ENCODE measurements at regions not wholly inside any gene's neighbourhood (a gene's known extent, or its start where the extent isn't known, plus 50 kb on each side); places are given as distances from the start of the nearest gene placed in this dataset.

- no peak for DNase-seq
Measured at GRCh38 chr3:86257955-86258641, 732.9 kb downstream of the VGLL3 start.

- DNase-seq, result no peak
Measured at GRCh38 chr3:86254480-86254879, 736.5 kb downstream of the VGLL3 start.

DNA sequence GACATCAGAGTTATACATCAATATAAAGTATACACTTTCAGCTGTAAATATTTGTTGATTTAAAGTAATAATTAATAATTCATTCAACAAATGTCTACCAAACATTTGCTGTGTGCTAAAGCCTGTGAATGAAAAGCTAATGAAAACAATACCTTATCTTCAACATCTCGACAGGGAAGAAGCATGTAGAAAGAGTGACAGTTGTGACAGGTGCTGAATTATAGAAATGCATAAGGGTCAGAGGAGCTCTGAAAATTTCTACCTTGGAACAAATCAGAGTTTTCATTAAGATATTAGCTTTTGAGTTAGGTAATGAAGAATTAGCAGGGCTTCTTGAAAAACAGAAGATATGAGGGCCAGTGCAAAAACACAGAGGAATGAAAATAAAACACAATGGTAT lies 739.2 kb downstream of the VGLL3 start:
- DNase-seq, result no peak

GRCh38 chr3:86249833-86250232 lies 741.1 kb downstream of the VGLL3 start:
- no peak for DNase-seq

GRCh38 chr3:86245360-86245759 lies 745.6 kb downstream of the VGLL3 start:
- peak; percentile 22 for DNase-seq

DNA sequence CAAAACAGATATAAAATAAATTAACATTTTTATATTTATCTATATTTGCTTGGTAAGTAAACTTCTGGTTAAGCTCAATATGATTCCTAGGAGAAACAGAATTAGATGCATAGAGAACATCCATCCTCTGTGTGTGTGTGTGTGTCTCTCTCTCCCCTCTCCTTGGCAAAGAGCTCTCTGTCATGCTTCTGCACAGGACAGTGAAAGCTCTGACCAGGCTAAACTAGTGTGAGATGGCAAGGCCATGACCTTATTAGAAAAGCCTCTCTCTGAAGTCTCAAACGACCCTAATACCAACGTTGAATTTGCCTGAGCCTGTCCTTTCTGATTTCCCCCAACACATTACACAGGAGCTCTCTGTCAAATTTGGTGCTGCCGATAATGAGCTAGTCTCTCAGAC lies 746.0 kb downstream of the VGLL3 start:
- no peak for DNase-seq

DNA sequence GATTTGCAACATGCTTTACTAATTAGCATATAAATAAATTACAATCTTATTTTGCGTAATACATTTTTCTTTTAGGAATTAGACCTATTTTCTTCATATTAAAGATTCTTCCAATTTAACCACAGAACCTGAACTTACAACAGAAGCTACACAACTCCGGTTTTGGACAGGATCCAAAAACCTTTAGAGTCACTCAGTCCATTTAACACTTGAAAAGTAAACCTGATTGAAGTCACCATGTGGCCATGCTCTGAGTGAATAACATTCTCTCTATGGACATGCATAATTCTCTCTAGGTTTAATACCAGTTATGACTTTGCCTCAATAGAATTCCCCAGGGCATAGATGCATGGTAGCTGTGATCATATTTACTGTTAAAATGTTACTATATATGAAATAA lies 751.0 kb downstream of the VGLL3 start:
- no peak for DNase-seq

- no peak for DNase-seq
Measured at GRCh38 chr3:86234506-86235254, 756.3 kb downstream of the VGLL3 start.

DNA sequence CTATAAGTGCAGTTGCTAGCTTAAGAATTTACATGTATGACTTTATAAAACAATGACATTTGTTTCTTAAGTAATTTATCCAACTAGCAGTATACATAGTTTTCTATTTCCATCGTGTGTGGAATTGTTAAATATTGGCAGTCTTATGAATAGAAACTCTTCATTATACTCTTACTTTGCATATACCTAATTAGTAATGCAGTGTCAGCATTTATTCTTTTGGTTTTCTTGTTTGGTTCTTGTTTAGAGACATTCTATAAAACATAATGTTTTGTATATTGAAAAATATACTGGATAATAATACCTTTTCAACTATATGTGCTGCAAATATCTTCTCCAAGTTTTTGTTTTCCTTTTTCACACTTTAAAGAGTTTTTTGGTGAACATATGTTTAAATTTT lies 760.2 kb downstream of the VGLL3 start:
- no peak for DNase-seq

DNA sequence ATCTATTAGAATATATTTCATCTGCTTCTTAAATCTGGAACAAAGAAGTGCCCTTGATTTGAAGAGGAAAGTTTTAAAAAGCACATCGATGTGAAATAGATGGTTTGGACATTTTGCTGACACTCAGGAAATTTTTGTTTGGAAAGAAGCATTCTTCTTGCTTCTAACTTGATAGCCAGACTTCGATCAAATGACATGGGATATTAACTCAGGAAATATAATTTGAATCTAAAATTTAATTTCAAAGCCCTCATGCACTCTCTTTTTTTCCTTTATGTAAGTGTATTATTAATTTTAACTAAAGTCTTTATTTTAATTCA lies 761.2 kb downstream of the VGLL3 start:
- no peak for DNase-seq

DNA sequence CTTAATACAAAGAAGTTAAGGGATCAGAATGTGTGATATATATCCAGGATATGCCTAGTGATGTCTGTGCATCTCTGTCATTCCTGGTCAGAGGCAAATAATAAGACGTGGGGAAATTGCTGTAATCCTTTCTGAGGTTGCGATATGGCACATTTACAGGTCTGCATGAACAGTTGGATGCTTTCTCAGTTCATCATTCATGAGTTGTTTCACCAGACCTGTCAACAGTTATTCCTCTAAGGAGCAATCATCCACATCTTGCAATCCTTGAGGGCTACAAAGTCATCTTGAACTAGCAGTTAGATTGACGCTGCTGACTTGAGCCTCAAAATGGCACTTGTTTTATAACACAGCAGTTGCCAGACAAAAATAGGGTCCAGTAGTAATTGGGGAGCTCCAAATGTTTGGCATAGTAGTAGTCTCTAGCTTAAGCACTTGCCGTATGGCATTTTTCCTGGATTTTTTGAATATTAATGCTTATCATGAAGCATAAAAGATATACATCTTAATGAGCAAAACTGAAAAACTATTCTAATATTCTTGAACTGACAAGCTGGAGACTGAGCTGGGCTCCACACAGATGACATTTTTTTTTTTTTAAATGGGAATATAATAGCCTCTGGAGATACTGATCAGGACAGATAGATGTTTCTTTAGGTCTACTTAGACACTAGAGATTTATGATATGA lies 761.7 kb downstream of the VGLL3 start:
- DNase-seq, result no peak

DNA sequence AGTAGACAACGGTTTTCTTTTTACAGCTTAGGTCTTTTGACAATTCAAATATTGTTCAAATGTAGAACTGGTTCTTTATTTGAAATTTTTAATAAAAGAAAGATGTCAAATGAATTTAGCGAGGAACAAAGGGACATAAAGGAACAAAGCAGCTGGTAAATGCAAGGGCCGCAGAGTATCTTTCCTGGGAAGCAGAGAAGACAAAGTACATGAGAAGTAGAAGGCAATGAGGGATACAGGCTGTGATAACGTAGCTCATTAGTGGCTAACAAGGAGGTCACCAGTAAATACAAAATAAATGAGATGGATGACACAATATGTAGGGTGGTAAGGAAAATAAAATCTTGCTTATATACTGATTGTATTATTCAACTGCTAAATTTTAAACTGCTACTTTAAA lies 762.8 kb downstream of the VGLL3 start:
- no peak for DNase-seq

DNA sequence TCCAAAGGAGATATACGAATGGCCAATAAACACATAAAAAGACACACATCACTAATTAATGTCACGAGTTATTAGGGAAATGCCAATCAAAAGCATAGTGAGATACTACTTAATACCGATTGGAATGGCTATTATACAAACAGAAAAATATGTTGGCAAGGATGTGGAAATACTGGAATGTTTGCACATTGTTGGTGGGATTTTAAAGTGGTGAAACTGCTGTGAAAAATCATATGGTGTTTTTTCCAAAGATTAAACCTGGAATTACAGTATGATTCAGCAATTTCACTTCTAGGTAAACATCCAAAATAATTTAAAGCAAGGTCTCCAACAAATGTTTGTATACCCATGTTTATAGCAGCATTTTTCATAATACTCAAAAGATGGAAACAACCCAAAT lies 765.5 kb downstream of the VGLL3 start:
- no peak for DNase-seq

DNA sequence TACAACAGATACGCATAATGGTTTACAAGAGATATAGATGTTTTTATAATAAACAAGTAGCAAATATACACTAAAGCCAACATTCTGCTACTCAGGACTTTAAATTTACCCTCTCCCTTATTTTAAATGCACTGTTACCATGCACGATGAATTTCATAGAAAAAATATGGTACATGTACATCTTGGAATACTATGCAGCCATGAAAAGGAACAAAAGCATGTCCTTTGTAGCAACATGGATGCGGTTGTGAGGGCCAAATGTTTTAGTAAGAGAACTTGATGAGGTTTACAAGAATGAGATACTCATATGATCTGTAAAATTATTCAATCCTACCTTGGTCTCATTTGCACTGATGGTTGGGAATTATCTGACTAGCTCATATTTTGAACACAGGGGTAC lies 769.3 kb downstream of the VGLL3 start:
- DNase-seq, result no peak

DNA sequence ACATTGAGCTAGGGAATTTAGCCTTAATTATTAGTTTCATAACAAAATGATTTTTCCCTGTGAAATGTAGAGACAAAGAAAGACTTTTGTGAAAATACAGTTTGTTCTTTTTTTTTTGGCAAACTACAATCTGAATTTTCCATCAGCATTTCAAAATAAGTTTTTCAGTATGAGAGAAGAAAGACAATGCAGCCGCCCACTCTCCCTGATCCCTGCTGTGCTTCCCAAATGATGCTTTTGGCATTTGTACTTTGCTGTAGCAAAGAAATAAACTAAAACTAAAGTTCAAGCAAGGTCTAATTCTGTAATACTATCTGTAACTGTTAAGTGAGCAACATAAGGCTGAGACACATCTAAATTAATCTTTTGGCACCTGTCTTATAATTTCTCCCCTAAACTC lies 782.2 kb downstream of the VGLL3 start:
- DNase-seq, result no peak

- no peak for DNase-seq
Measured at GRCh38 chr3:86182606-86183005, 808.3 kb downstream of the VGLL3 start.

DNA sequence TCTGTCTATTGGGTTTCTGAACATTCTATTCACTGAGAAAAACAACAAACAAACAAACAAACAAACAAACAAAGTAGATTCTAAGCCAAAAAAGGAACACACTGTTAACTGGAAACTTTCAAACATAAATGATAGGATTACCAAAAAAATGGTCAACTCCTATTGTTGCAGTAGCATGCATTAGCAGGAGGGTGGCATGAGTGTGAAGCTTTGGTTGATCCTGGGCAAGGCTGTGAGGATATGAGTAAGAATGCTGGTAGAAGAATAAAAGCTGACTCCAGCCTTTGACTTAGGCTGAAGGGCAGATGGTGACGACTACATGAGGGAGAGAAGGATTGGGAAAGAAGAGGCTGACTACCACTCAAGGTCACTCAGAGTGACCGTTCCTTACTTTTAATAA lies 810.3 kb downstream of the VGLL3 start:
- no peak for DNase-seq

DNA sequence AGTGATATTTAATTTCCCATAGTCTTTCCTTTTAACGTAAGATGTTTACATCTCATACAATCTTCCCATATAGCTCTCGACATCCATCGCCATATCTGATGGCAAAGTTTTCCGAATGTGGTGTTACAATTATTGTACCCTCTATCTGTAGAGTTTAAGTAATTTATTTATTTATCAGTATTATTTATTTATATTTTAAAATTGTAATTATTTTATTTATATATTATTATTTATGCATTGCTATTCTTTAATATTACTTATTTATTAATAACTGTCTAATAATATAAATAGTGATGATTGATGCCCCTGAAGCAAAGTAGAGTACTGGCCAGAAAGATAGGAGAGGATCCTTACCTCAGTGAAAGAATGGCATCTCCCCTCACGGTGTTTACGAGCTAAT lies 812.9 kb downstream of the VGLL3 start:
- no peak for DNase-seq

GRCh38 chr3:86176445-86176784 lies 814.5 kb downstream of the VGLL3 start:
- no peak for DNase-seq

DNA sequence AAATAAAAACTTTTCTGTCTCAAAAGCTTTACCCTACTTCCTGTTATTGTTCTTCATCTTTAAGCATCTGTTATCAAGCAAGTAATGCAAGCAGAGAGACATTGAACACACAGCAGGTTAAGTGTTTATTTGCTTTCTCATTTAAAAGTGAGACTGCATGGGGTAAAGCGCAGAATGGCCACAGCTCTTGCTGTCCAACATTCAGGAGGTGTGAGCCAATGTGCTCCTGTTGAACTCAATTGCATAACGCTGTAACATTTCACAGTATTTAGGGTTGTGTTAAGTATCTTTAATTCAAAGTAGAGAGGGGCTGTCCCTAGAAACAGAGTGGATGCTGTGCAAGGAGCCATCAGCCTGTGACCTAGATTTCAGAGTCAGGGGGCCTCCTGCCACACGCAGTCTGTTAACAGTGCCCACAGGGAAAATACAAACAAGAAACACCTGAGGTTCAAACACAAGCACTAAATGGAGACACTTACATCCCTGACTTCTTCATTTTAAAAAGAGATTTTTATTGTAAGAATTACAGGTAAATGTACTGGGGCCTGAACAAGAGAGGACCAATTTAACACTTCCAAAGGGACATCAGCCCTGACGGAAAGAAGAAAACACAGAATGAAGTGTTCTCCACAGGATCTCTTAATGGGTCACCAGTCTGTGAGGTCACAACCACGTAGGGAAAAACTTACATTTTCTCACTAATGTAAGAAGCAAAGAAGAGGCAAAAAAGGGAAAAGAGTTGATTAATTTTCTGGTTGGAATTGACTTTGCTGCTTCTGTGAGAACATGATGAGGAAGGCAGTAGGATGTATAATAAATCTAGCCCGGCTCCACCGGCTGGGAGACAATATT lies 815.1 kb downstream of the VGLL3 start:
- no peak for DNase-seq

DNA sequence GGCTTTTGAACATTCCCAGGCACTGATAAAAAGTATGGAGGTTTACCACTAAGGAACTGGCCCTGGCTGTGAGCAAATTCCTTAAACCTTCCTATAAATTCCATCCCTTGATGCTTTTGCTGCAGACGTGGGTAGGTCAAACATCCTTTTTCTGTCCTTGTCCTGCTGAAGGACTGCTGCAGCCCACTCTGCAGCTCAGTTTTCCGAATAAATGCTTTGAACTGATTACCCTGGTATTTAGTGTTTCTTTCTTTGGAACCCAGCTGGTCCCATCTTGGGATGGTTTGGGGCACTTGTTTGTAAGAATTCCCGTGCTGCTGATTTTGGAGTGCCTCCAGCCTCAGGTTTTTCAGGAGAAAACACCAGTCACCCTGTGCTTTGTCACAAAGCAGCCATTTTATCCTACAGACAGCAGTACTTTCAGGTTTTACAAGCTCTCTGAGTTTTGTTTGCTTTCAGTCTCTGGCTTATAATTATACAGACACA lies 815.9 kb downstream of the VGLL3 start:
- DNase-seq, result peak; percentile 4

DNA sequence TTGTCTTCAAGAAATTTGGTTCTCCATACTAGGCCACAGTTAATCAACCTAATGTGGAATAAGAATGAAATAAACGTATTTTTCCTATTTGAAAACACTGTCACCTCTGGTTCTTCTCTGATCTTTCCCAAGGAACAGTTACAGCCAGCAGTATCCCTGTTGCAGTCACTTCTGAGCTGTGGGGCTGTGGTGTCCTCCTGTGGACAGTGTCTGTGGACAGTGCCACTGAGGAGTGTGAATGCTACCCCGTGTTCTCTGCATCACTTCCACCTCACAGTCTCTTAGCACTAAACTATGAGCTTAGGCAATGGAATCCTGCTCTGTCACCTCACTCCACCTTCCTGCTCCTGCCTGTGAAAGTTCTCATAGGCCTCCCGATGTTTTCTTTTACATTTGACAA lies 817.5 kb downstream of the VGLL3 start:
- DNase-seq, result no peak

DNA sequence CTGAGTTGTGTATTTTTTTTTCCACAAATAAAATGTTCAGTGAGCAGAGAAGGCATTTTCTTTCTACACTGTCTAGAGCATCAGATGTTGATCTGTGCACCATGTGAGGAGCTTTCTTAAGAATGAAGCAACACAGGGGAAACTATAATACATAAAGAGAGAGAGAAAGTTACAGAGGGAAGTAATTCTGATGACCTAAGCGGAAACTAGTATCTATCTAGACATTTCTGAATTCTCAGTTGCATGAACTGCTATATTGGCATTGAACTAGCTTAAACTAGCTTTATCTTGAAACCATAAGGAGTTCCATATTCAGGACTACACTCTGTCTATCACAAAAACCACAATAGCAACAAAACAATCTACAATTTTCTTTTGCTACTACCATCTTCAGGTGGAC lies 822.4 kb downstream of the VGLL3 start:
- no peak for DNase-seq

Measured in NCI-H2029 (cell line).